Choroid plexus epithelial cell (primary cell): ENCODE measurements at regions not wholly inside any gene's neighbourhood (a gene's known extent, or its start where the extent isn't known, plus 50 kb on each side); places are given as distances from the start of the nearest gene placed in this dataset.
"Not testable (repeated sequence)": the region's sequence is repeated elsewhere in the genome, so short reads cannot be mapped to it uniquely, and the experiment has no call there.

Source experiments
- DNase-seq: peaks from one replicate; pipeline ENCODE4 v3.0.0-alpha.2; 2010; ENCODE audit warnings: low read depth
- H3K4me3 ChIP-seq: 2 replicates; pipeline ENCODE4 v1.5.1; 2011; ENCODE audit warnings: low read depth, mild to moderate bottlenecking, control low read depth, low read length, moderate library complexity
- TF ChIP-seq, protein P1 (sequence below): conservative IDR thresholded peaks from 2 replicates; pipeline ENCODE4 v1.5.1; 2011; ENCODE audit warnings: low read depth, mild to moderate bottlenecking, control low read depth, inconsistent platforms, low read length, moderate library complexity

DNA sequence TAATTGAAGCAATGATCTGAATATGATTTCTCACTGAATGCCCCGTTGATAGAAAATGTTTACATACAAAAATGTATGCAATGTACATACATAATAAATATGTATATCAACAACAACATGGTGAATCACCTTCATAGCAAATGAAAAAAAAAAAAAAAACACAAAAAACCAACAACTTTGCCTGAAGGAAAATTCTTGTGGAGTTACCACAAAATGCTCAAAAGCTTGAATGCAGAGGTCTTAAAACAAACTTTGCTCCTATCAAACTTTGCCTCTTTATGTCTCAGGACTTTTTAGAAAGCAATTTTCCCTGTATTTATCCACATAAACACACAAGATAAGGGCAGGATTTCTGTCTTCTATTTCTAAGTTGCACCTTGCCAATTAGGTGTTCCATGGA is 92.9 kb upstream of the SIX2 start:
- TF ChIP-seq, protein P1, sequence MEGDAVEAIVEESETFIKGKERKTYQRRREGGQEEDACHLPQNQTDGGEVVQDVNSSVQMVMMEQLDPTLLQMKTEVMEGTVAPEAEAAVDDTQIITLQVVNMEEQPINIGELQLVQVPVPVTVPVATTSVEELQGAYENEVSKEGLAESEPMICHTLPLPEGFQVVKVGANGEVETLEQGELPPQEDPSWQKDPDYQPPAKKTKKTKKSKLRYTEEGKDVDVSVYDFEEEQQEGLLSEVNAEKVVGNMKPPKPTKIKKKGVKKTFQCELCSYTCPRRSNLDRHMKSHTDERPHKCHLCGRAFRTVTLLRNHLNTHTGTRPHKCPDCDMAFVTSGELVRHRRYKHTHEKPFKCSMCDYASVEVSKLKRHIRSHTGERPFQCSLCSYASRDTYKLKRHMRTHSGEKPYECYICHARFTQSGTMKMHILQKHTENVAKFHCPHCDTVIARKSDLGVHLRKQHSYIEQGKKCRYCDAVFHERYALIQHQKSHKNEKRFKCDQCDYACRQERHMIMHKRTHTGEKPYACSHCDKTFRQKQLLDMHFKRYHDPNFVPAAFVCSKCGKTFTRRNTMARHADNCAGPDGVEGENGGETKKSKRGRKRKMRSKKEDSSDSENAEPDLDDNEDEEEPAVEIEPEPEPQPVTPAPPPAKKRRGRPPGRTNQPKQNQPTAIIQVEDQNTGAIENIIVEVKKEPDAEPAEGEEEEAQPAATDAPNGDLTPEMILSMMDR = no peak
- no peak overlapping the region for H3K4me3 ChIP-seq
- no peak for DNase-seq

DNA sequence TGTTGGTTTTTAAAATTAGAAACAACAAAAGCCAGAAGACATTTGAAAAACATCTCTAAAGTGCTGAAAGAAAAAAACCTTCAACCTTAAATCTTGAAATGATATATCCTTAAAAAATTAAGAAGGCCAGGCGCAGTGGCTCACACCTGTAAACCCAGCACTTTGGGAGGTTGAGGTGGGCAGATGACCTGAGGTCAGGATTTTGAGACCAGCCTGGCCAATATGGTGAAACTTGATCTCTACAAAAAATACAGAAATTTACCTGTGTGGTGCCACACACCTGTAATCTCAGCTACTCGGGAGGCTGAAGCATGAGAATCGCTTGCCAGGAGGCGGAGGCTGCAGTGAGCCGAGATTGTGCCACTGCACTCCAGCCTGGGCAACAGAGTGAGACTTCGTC is 87.7 kb upstream of the SIX2 start:
- TF ChIP-seq, protein P1 = no peak
- DNase-seq = no peak
- no peak overlapping the region for H3K4me3 ChIP-seq

DNA sequence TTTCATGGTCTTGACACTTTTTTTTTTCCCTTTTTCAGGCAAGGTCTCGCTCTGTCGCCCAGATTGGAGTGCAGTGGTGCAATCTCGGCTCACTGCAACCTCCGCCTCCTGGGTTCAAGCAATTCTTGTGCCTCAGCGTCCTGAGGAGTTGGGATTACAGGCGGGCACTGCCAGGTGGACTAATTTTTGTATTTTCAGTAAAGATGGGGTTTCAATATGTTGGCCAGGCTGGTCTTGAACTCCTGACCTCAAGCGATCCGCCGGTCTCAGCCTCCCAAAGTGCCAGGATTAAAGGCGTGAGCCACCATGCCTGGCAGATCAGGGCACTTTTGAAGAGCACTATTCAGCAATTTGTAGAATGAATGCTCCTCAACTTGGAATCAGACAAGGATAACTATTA is 86.8 kb upstream of the SIX2 start:
- not testable (repeated sequence) for DNase-seq

DNA sequence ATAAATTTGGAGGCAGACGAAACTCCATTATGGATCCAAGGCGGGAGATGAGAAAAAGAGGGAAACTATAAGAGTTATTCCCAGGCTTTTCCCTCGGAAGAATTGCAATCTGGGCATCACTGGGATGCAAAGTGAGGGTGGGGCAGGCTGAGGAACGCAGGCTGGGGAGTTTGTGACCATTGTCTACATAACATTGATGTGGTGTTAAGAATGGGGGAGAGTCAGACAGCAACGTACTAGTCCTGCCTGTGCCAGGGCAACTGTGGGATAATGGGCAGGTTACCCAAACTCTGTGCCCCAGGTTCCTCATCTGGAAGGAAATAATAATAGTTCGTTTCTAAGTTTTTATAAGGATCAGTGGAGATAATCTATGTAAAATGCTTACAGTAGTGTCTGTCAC is 84.4 kb upstream of the SIX2 start:
- TF ChIP-seq, protein P1 = no peak
- no peak for DNase-seq
- no peak overlapping the region for H3K4me3 ChIP-seq

More for the DNA sequence above, 86.8 kb upstream of the SIX2 start:
- H3K4me3 ChIP-seq = not testable (repeated sequence)

DNA sequence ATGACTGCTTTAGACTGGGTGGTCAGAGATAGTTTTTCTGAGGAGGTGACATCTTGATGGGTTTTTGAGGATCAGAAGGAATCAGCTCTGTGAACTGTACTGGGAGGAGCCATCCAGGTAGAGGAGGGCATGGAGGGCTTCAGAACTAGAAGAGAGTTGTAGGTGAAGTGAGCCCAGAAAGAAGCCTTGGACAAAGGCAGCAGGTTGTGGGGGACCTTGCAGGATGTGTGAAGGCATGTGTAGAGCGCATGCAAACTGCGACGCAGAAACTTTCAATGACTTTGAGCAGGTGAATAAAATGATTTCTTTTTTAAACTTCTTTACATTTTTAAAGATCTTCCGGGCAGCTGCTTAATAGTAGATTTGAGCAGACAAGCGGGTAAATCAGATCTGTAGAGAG is 83.9 kb upstream of the SIX2 start:
- no peak overlapping the region for H3K4me3 ChIP-seq
- TF ChIP-seq, protein P1 = no peak
- DNase-seq = no peak

DNA sequence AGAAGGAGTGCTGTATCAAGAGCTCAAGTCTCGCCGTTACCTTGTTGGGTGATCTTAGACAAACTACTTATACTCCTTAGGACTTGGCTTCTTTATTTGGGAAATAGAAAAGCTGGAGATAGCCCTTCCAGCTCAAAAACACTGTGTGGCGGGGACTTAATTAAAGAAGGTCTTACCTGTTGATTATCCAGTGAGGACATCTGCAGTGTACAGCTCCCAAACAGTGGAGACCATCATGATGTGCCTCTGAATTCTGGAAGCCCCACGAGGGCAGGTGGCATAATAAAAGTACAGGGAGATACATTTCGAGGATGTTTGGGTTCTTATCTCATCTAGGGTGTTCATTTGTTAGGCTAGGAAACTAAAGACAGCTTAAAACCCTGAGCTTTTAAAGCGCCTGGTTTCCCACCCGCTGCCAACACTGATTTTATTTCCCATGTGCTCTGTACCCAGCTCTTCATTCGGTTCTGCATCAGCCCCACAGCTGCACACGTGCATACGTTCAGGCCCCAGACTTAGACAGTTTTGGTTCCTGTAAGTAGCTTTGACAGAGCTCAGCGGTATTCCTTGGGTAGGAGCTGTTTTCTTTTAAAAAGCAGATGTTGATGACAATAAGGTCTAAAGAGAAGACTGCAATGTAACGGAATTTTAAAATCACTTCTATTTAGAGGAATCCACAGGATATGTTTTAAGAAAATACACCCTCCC is 80.5 kb upstream of the SIX2 start:
- DNase-seq = no peak
- TF ChIP-seq, protein P1 = no peak
- no peak overlapping the region for H3K4me3 ChIP-seq

DNA sequence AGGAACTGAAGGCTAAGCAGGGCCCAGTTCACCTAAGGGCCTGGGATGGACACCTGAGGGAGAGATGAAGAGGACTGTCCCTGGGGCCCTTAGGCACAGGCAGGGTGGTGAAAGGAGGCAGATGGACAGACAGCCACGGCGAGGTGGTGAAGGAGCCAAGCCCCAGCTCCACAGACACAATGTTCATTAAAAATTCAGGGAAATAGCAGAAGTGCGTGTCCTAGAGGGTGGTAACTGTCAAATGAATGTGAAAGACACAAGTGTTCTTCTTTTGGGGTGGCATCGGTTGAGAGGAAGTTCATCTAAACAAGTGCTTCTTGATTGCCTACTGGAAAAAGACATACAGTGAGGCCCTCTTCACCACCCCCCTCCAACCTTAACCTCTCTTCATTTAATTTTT is 76.2 kb upstream of the SIX2 start:
- no peak for DNase-seq
- no peak overlapping the region for H3K4me3 ChIP-seq
- TF ChIP-seq, protein P1 = no peak
